ENCODE measurements at regions not wholly inside any gene's neighbourhood (a gene's known extent, or its start where the extent isn't known, plus 50 kb on each side); places are given as distances from the start of the nearest gene placed in this dataset.

- no peak for FAIRE-seq
- Histone ChIP-seq H3K9me3 (ENCODE audit: control insufficient read depth, low read depth, low read length) (peaks cover 4% of the 10 kb centered on the region), H3K79me2 (ENCODE audit: control insufficient read depth, insufficient read depth, low read length) (no peaks in the 10 kb centered on the region), H3K4me2 (ENCODE audit: control insufficient read depth, extremely low read depth, insufficient read depth, low read depth, low read length) (no peak overlapping the region), H3K9me1 (ENCODE audit: control insufficient read depth, extremely low read depth, insufficient read depth, low read length) (no peaks in the 10 kb centered on the region), H3K4me1 (ENCODE audit: control insufficient read depth, extremely low read depth, insufficient read depth, low read length) (no peaks in the 10 kb centered on the region), H3K9ac (ENCODE audit: control insufficient read depth, extremely low read depth, insufficient read depth, low read length) (no peak overlapping the region), H3K36me3 (ENCODE audit: control insufficient read depth in 2 of 2, extremely low read depth in 1 of 2, insufficient read depth in 2 of 2, low read length in 2 of 2) (no peaks in the 10 kb centered on the region), H4K20me1 (ENCODE audit: control insufficient read depth, extremely low read depth, insufficient read depth, low read length) (no peaks in the 10 kb centered on the region), H3K4me3 (ENCODE audit: control insufficient read depth in 2 of 3, extremely low read depth in 1 of 3, insufficient read depth in 2 of 3, low read depth in 1 of 3, low read length in 3 of 3) (no peak overlapping the region), H3K27ac (ENCODE audit: control insufficient read depth, insufficient read depth, low read length) (no peak overlapping the region), H2AFZ (ENCODE audit: control insufficient read depth, low read length) (no peak overlapping the region), H3K27me3 (ENCODE audit: control insufficient read depth, extremely low read depth, insufficient read depth, low read length) (no peaks in the 10 kb centered on the region)
- dilution Hi-C loops (cut with MboI; ENCODE audit: extremely low pct_ligation_motif_present, low sequenced_read_pairs), result no loop called here
- no peak for DNase-seq (ENCODE audit: low read depth, low spot score)
- TF ChIP-seq CTCF (optimal IDR thresholded peaks at IDR 0.05 in 1 of 3, IDR thresholded peaks at IDR 0.05 in 1 of 3, conservative IDR thresholded peaks at IDR 0.05 in 1 of 3; ENCODE audit: extremely low read depth in 1 of 3, insufficient read depth in 2 of 3, low read length in 3 of 3) (no peak), EZH2 (IDR thresholded peaks at IDR 0.05; ENCODE audit: low read length) (no peak)
Observed at GRCh38 chrX:5031792-5032191, 1196.9 kb downstream of the NLGN4X start.

- Histone ChIP-seq H3K9me3 (ENCODE audit: control insufficient read depth, low read depth, low read length) (no peaks in the 10 kb centered on the region), H3K36me3 (ENCODE audit: control insufficient read depth in 2 of 2, extremely low read depth in 1 of 2, insufficient read depth in 2 of 2, low read length in 2 of 2) (no peaks in the 10 kb centered on the region), H3K4me1 (ENCODE audit: control insufficient read depth, extremely low read depth, insufficient read depth, low read length) (no peaks in the 10 kb centered on the region), H3K79me2 (ENCODE audit: control insufficient read depth, insufficient read depth, low read length) (no peaks in the 10 kb centered on the region), H3K4me2 (ENCODE audit: control insufficient read depth, extremely low read depth, insufficient read depth, low read depth, low read length) (no peak overlapping the region), H3K4me3 (ENCODE audit: control insufficient read depth in 2 of 3, extremely low read depth in 1 of 3, insufficient read depth in 2 of 3, low read depth in 1 of 3, low read length in 3 of 3) (no peak overlapping the region), H4K20me1 (ENCODE audit: control insufficient read depth, extremely low read depth, insufficient read depth, low read length) (no peaks in the 10 kb centered on the region), H3K9me1 (ENCODE audit: control insufficient read depth, extremely low read depth, insufficient read depth, low read length) (no peaks in the 10 kb centered on the region), H3K27ac (ENCODE audit: control insufficient read depth, insufficient read depth, low read length) (no peak overlapping the region), H3K9ac (ENCODE audit: control insufficient read depth, extremely low read depth, insufficient read depth, low read length) (no peak overlapping the region), H2AFZ (ENCODE audit: control insufficient read depth, low read length) (no peak overlapping the region), H3K27me3 (ENCODE audit: control insufficient read depth, extremely low read depth, insufficient read depth, low read length) (no peaks in the 10 kb centered on the region)
- DNase-seq (ENCODE audit: low read depth, low spot score), result no peak
- no peak for FAIRE-seq
- TF ChIP-seq EZH2 (IDR thresholded peaks at IDR 0.05; ENCODE audit: low read length) (no peak), CTCF (optimal IDR thresholded peaks at IDR 0.05 in 1 of 3, IDR thresholded peaks at IDR 0.05 in 1 of 3, conservative IDR thresholded peaks at IDR 0.05 in 1 of 3; ENCODE audit: extremely low read depth in 1 of 3, insufficient read depth in 2 of 3, low read length in 3 of 3) (no peak)
- dilution Hi-C loops (cut with MboI; ENCODE audit: extremely low pct_ligation_motif_present, low sequenced_read_pairs), result no loop called here
Observed at GRCh38 chrX:5015451-5015850, 1213.2 kb downstream of the NLGN4X start.
